HS-5 (cell line): ENCODE measurements at regions not wholly inside any gene's neighbourhood (a gene's known extent, or its start where the extent isn't known, plus 50 kb on each side); places are given as distances from the start of the nearest gene placed in this dataset.

ENCODE experiments used
- DNase-seq: peaks from one replicate; pipeline ENCODE4 v3.0.0-alpha.2; 2012; ENCODE audit warnings: low read depth

DNA sequence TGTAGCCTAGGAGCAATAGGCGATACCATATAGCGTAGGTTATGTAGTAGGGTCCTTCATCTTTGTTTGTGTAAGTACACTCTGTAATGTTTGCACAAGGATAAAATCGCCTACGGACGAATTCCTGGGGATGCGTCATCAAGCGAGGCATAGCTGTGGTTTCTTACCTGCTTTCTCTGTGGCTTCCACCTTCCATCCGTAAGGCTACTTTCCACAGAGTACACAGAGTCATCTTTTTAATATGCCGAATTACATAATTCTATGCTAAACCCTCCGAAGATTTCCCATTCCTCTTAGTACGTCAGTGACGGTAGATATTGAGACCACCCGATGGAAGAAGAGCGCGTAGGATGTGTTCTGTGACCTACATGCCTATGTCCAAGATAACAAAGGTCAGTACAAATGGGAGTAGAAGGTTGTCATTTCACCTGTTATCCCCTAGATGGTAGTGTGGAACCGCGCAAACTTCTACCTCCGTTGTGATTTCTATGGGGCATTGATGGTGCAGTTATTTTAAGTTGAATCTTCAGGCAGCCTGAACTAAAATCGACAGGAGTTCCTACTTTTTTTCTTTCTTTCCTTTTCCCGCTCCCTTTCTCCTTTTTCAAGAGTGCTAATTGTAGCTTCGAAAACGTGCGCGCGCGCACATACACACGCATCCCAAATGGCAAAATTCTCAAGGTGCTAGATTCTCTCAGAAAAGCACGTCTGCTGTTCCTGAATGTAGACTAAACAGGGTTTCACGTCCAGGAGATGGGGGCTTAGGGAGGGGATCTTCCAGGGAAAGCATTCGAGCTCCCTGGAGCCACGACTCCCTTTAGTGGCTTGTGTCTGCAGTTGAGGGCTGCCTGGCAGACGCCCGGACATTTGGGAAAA, 111.7 kb upstream of the MBL2 start:
- DNase-seq: peak; percentile 49

- DNase-seq: no peak
Measured at GRCh38 chr10:52879091-52879807, 106.7 kb upstream of the MBL2 start.

GRCh38 chr10:52877451-52877850, 104.9 kb upstream of the MBL2 start:
- no peak for DNase-seq

- DNase-seq: no peak
Measured at GRCh38 chr10:52875336-52875735, 102.8 kb upstream of the MBL2 start.

- no peak for DNase-seq
Measured at GRCh38 chr10:52874581-52874980, 102.0 kb upstream of the MBL2 start.

DNA sequence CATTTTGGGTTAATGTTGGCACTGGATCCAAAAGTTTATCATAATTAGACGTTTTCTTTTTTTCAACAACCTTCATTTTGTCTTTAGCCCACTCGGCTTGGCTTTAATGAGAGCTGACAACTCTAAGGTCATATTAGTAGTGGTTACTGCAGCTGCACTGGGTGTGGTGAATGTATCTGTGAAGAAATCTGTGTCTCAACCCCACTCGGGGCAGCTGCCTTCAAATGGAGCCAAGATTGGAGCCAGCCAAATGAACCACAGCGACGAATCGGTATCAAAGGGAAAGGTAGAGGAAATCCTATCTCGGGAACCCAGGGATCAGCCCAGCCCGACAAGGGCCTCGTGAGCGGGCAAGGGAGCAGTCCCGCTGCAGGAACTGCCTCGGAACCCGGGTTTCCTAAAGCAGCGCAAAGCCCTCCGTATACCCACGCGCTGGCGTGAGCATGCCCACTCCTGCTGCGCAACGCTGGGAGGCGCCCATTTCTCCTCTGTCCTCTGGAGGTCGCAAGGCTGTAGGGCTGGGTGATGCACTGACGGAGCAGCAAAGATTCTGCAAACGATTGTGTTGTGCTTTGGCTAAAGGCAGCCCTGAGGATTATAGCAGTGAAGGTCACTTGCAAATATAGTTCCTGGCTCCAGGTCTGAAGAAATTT, 98.7 kb upstream of the MBL2 start:
- no peak for DNase-seq

DNA sequence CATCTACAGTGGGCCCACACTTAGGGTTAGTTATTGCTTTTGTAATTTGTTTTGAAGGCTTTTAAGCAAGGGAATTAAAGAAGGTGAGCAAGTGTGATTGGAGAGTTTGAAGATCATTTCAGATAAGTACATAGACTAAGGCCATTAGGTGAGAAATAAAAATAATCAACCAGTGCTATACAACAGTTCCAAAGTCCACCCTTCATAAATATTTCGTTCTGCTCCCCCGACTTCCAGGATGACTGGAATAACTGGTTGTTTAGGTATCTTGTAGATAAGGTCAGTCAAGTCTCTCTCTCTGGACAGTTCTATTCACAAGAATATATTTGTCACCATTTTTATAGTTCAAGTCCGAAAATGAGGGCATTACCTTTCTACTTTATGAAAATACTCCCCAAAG, 98.0 kb upstream of the MBL2 start:
- DNase-seq: no peak

- DNase-seq: no peak
Measured at GRCh38 chr10:52869864-52870263, 97.3 kb upstream of the MBL2 start.

GRCh38 chr10:52865213-52865612, 92.6 kb upstream of the MBL2 start:
- DNase-seq: no peak

GRCh38 chr10:52864201-52865106, 91.9 kb upstream of the MBL2 start:
- DNase-seq: peak; percentile 89

DNA sequence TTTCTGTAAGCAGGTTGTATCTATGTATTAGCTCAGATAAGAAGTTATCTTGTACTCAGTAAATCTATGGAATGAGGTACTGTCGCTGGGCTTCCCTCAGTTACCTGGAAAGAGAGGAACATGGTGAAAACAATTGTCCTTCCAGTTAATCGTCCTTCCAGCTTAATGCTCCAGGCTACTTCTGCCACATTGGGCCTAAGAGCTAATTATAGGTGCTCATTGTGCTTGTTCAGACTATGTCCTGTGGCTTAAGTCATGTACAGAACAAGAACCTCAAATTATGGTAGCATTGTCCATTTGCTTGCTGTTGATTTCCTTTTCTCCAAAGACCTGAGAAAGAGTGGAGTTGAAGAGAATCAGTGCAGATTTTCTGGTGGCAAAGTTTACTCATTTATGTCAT, 86.1 kb upstream of the MBL2 start:
- no peak for DNase-seq

DNA sequence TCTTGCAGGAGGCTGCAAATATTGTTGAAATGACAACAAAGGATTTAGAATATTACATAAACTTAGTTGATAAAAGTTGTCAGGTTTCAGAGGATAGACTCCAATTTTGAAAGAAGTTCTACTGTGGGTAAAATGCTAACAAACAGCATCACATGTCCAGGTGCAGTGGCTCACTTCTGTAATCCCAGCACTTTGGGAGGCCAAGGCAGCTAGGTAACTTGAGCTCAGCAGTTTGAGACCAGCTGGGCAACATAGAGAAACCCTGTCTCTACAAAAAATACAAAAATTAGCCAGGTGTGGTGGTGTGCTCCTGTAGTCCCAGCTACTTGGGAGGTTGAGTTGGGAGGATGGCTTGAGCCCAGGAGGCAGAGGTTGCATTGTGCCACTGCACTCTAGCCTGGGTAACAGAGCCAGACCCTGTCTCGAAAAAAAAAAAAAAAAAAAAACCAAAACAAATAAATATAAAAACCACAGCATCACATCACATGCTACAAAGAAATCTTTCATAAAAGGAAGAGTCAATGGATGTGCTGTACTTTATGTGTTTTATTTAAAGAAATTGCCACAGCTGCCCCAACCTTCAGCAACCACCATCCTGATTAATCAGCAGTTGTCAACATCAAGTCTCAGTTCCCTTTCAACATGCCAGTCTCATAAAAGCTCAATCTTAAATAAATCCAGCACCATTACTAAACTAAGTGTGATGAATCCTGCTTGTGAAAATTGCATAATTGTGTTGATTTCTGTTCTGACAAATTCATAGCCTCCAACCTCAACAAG, 83.2 kb upstream of the MBL2 start:
- no peak for DNase-seq

- DNase-seq: no peak
Measured at GRCh38 chr10:52853704-52854103, 81.1 kb upstream of the MBL2 start.

DNA sequence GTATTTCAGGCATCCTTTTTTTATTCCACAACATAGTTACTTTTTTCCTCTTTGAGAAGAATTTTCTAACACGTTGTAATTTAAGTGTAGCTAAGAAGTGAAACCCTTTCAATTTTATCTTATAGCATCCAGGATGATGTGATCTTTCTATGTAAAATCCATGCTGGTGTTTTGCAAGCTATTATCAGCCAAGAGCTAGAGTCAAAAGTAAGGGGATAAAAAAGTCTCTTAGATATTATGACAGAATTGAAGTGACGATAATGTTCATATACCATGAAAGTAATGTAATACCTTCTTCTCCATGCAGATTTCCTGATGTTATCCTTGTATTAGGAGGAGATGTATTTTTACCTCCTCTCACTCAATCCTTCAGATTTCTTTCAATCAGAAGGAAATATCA, 64.2 kb upstream of the MBL2 start:
- no peak for DNase-seq
